Transverse colon (tissue), 4 donors: ENCODE measurements at regions not wholly inside any gene's neighbourhood (a gene's known extent, or its start where the extent isn't known, plus 50 kb on each side); places are given as distances from the start of the nearest gene placed in this dataset.

Experiments used
- CTCF ChIP-seq, 5 experiments: fragments of 200-600 bp in 3 of 5; fragments of 450-650 bp in 2 of 5; sonication (generic) in 3 of 5; IDR thresholded peaks; 1 replicate in 2 of 5; 2 replicates in 3 of 5; pipeline ENCODE4 v1.5.1; 2016 to 2017; ENCODE audit warnings: antibody characterized with exemption in 5 of 5, inconsistent platforms in 3 of 5, mild to moderate bottlenecking in 2 of 5, moderate library complexity in 1 of 5
- EP300 ChIP-seq: sonication (generic); formaldehyde crosslinking; IDR thresholded peaks from one replicate; pipeline ENCODE4 v1.6.1; 2017; ENCODE audit warnings: antibody characterized with exemption, low read depth
- POLR2A ChIP-seq: fragments of 450-650 bp; IDR thresholded peaks from one replicate; pipeline ENCODE4 v1.6.1; 2016; ENCODE audit warnings: antibody characterized with exemption, mild to moderate bottlenecking, moderate library complexity
- POLR2AphosphoS5 ChIP-seq, 3 donors: sonication (generic); formaldehyde crosslinking; IDR thresholded peaks; one replicate each; pipeline ENCODE4 v1.6.1; 2016; ENCODE audit warnings: antibody characterized with exemption in 3 of 3

DNA sequence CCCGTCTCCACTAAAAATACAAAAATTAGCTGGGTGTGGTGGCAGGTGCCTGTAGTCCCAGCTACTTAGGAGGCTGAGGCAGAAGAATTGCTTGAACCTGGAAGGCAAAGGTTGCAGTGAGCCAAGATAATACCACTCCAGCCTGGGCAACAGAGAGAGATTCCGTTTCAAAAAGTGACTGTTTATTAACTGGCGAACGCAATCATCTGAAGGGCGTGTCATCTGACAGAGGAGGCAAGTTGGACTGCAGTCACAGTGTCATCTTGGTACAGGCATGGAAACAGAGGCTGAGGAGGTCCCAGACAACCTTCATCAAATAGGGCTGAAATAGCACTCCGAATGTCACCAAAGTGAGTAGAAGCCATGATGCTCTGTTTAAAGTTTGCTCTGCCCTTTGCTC is 75.3 kb upstream of the NFE2L3 start:
- TF ChIP-seq POLR2AphosphoS5 (IDR thresholded peaks at IDR 0.05) (no peak), CTCF (IDR thresholded peaks at IDR 0.05) (no peak), POLR2A (no peak), EP300 (no peak)
